VCaP (cell line): ENCODE measurements at regions not wholly inside any gene's neighbourhood (a gene's known extent, or its start where the extent isn't known, plus 50 kb on each side); places are given as distances from the start of the nearest gene placed in this dataset.

ENCODE experiments used
- H3K27ac ChIP-seq: fragments of 450-650 bp; 2 replicates; pipeline ENCODE4 v1.5.1; 2017
- CTCF ChIP-seq: fragments of 450-650 bp; conservative IDR thresholded peaks from 2 replicates; pipeline ENCODE4 v1.5.1; 2017; ENCODE audit warnings: mild to moderate bottlenecking, moderate library complexity

- TF ChIP-seq CTCF: no peak
- peak overlapping the region; percentile 12; the same call in 1 of the 2 replicates for H3K27ac ChIP-seq
Observed at GRCh38 chr12:13376610-13377373, 180.3 kb downstream of the EMP1 start.

- peak overlapping the region; percentile 12; the same call in 1 of the 2 replicates for H3K27ac ChIP-seq
Observed at GRCh38 chr12:13375583-13376345, 179.2 kb downstream of the EMP1 start.

GRCh38 chr12:13374793-13375192, 178.3 kb downstream of the EMP1 start:
- TF ChIP-seq CTCF: no peak
- no peak overlapping the region for H3K27ac ChIP-seq

More at GRCh38 chr12:13375583-13376345, 179.2 kb downstream of the EMP1 start:
- no peak for TF ChIP-seq CTCF

GRCh38 chr12:13373803-13374202, 177.3 kb downstream of the EMP1 start:
- H3K27ac ChIP-seq: no peak overlapping the region
- TF ChIP-seq CTCF: no peak

- no peak overlapping the region for H3K27ac ChIP-seq
Observed at GRCh38 chr12:13373131-13373530, 176.6 kb downstream of the EMP1 start.

GRCh38 chr12:13372386-13372785, 175.9 kb downstream of the EMP1 start:
- no peak for TF ChIP-seq CTCF
- no peak overlapping the region for H3K27ac ChIP-seq

More at GRCh38 chr12:13373131-13373530, 176.6 kb downstream of the EMP1 start:
- no peak for TF ChIP-seq CTCF

- no peak for TF ChIP-seq CTCF
- no peak overlapping the region for H3K27ac ChIP-seq
Observed at GRCh38 chr12:13371797-13372196, 175.3 kb downstream of the EMP1 start.
